MM.1S (cell line): ENCODE measurements at regions not wholly inside any gene's neighbourhood (a gene's known extent, or its start where the extent isn't known, plus 50 kb on each side); places are given as distances from the start of the nearest gene placed in this dataset.

ENCODE experiments used
- CTCF ChIP-seq: fragments of 300-600 bp; sonication (generic); IDR thresholded peaks from 2 replicates; pipeline ENCODE4 v1.5.1; 2016; ENCODE audit warnings: antibody characterized with exemption, low read length, mixed read lengths
- EZH2 ChIP-seq: fragments of 300-600 bp; sonication (generic); optimal IDR thresholded peaks from 2 replicates; pipeline ENCODE3; 2017; ENCODE audit warnings: low read depth, mild to moderate bottlenecking, antibody characterized with exemption, low read length, mixed read lengths

GRCh38 chr5:173493040-173493439, 123.4 kb downstream of the BOD1 start:
- TF ChIP-seq CTCF (no peak), EZH2 (no peak)
